ENCODE measurements at regions not wholly inside any gene's neighbourhood (a gene's known extent, or its start where the extent isn't known, plus 50 kb on each side); places are given as distances from the start of the nearest gene placed in this dataset.

GRCh38 chr9:108607607-108608006, 248.2 kb downstream of the ACTL7B start:
- H3K4me3 ChIP-seq (ENCODE audit: low read depth, low read length) = no peak overlapping the region
- no peak for TF ChIP-seq CTCF (IDR thresholded peaks at IDR 0.05; ENCODE audit: borderline replicate concordance, insufficient read depth, low read depth, low read length)

GRCh38 chr9:108606401-108606800, 249.4 kb downstream of the ACTL7B start:
- TF ChIP-seq CTCF (IDR thresholded peaks at IDR 0.05; ENCODE audit: borderline replicate concordance, insufficient read depth, low read depth, low read length) = no peak
- no peak overlapping the region for H3K4me3 ChIP-seq (ENCODE audit: low read depth, low read length)

GRCh38 chr9:108603141-108603540, 252.6 kb downstream of the ACTL7B start:
- no peak for TF ChIP-seq CTCF (IDR thresholded peaks at IDR 0.05; ENCODE audit: borderline replicate concordance, insufficient read depth, low read depth, low read length)
- no peak overlapping the region for H3K4me3 ChIP-seq (ENCODE audit: low read depth, low read length)

- H3K4me3 ChIP-seq (ENCODE audit: low read depth, low read length) = no peak overlapping the region
Measured at GRCh38 chr9:108600896-108601295, 254.9 kb downstream of the ACTL7B start.

GRCh38 chr9:108599571-108599970, 256.2 kb downstream of the ACTL7B start:
- H3K4me3 ChIP-seq (ENCODE audit: low read depth, low read length) = no peak overlapping the region
- no peak for TF ChIP-seq CTCF (IDR thresholded peaks at IDR 0.05; ENCODE audit: borderline replicate concordance, insufficient read depth, low read depth, low read length)

More at GRCh38 chr9:108600896-108601295, 254.9 kb downstream of the ACTL7B start:
- TF ChIP-seq CTCF (IDR thresholded peaks at IDR 0.05; ENCODE audit: borderline replicate concordance, insufficient read depth, low read depth, low read length) = no peak

- TF ChIP-seq CTCF (IDR thresholded peaks at IDR 0.05; ENCODE audit: borderline replicate concordance, insufficient read depth, low read depth, low read length) = no peak
- H3K4me3 ChIP-seq (ENCODE audit: low read depth, low read length) = no peak overlapping the region
Measured at GRCh38 chr9:108591121-108591520, 264.7 kb downstream of the ACTL7B start.

GRCh38 chr9:108588246-108588645, 267.5 kb downstream of the ACTL7B start:
- no peak overlapping the region for H3K4me3 ChIP-seq (ENCODE audit: low read depth, low read length)
- TF ChIP-seq CTCF (IDR thresholded peaks at IDR 0.05; ENCODE audit: borderline replicate concordance, insufficient read depth, low read depth, low read length) = no peak

All from GM12875 (cell line).